ENCODE measurements at regions not wholly inside any gene's neighbourhood (a gene's known extent, or its start where the extent isn't known, plus 50 kb on each side); places are given as distances from the start of the nearest gene placed in this dataset.

DNA sequence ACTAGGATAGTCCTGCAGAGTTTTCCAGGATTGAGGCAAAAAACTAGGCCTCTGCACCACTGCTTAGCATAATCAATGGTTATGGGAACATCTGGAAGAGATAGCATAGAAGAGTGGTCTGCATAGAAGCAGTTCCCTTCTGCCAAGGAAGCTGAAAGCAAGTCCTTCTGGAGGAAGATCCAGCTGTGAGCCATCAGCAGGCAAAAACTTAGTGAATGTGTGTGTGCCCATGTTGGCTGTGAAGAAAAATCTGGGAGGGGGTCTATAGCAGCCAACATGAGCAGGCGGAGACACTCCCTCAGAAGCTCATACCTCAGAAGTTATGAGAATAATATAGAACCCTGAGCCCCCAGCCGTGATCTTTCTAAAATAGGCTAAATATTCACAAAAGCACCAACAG lies 228.1 kb upstream of the STEAP1 start:
- Histone ChIP-seq H3K4me1 (ENCODE audit: control insufficient read depth in 1 of 2, insufficient read depth in 2 of 2, low read length in 2 of 2) (no peaks in the 10 kb centered on the region), H3K27ac (ENCODE audit: low read length) (no peak overlapping the region), H3K36me3 (ENCODE audit: control insufficient read depth in 1 of 2, insufficient read depth in 2 of 2, low read length in 2 of 2) (no peaks in the 10 kb centered on the region), H3K27me3 (ENCODE audit: low read depth, low read length) (no peaks in the 10 kb centered on the region), H3K9me3 (ENCODE audit: control insufficient read depth in 1 of 2, low read length in 2 of 2) (no peaks in the 10 kb centered on the region), H3K4me3 (ENCODE audit: low read depth in 1 of 2, low read length in 2 of 2) (no peak overlapping the region)

DNA sequence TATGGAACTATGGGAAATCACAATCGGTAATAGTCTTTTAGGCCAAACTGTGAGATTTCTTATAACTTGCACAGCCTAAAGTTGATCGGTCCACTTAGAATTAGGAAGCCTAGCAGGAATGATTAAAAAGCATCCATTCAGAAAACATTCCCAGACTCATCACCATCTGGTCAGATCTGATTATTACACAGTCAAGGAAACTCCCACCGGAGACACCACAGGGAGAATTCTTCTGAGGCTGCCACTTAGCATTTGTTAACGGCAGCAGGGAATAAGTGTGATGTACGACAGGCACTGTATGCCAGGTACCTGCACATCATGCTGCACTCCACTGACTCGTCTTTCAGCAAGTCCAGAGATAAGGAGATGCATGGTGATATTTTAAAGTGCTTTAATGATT lies 227.6 kb upstream of the STEAP1 start:
- Histone ChIP-seq H3K27me3 (ENCODE audit: low read depth, low read length) (no peaks in the 10 kb centered on the region), H3K4me1 (ENCODE audit: control insufficient read depth in 1 of 2, insufficient read depth in 2 of 2, low read length in 2 of 2) (no peaks in the 10 kb centered on the region), H3K4me3 (ENCODE audit: low read depth in 1 of 2, low read length in 2 of 2) (no peak overlapping the region), H3K9me3 (ENCODE audit: control insufficient read depth in 1 of 2, low read length in 2 of 2) (no peaks in the 10 kb centered on the region), H3K36me3 (ENCODE audit: control insufficient read depth in 1 of 2, insufficient read depth in 2 of 2, low read length in 2 of 2) (no peaks in the 10 kb centered on the region), H3K27ac (ENCODE audit: low read length) (no peak overlapping the region)

DNA sequence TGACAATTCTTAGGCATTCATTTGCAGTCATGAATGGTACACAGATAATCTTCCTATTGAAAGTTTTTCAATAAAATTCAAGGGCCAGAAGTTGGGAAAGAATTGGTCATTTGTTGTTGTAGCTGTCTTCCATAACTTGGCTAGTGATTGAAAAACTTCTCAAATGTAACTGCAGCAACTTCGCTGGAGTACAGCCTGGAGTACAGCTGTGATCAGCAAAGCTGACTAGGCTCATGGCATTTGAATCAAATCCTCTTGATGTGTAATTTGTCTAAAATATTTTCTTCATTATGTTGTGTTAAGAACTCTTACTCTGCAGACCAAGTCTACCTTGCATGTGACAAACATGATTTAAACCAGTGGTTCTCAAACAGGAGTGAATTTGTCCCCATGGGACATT lies 226.5 kb upstream of the STEAP1 start:
- H3K4me1 ChIP-seq (ENCODE audit: control insufficient read depth in 1 of 2, insufficient read depth in 2 of 2, low read length in 2 of 2), result no peaks in the 10 kb centered on the region
- no peak overlapping the region for H3K27ac ChIP-seq (ENCODE audit: low read length)
- H3K4me3 ChIP-seq (ENCODE audit: low read depth in 1 of 2, low read length in 2 of 2), result no peak overlapping the region
- no peaks in the 10 kb centered on the region for H3K9me3 ChIP-seq (ENCODE audit: control insufficient read depth in 1 of 2, low read length in 2 of 2)
- no peaks in the 10 kb centered on the region for H3K36me3 ChIP-seq (ENCODE audit: control insufficient read depth in 1 of 2, insufficient read depth in 2 of 2, low read length in 2 of 2)
- H3K27me3 ChIP-seq (ENCODE audit: low read depth, low read length), result no peaks in the 10 kb centered on the region

DNA sequence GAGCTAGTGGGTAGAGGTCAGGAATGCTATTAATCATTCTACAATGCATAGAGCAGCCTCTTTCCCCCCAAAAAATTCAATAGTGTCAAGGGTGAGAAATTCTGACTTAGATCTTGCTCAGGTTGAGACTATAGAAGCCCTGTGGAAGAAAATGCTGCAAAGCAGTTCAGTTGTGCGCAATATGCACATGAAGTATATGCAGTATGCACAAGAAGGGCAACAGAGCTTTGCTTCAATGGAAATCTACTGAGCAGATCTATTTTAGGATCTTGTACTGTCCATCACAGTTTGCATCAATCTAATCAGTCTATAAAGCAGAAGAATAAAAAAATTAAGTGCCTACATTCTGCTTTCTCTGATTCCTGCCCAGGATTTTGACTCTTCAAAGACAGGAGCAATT lies 225.8 kb upstream of the STEAP1 start:
- H3K4me1 ChIP-seq (ENCODE audit: control insufficient read depth in 1 of 2, insufficient read depth in 2 of 2, low read length in 2 of 2), result no peaks in the 10 kb centered on the region
- H3K27ac ChIP-seq (ENCODE audit: low read length), result no peak overlapping the region
- no peaks in the 10 kb centered on the region for H3K36me3 ChIP-seq (ENCODE audit: control insufficient read depth in 1 of 2, insufficient read depth in 2 of 2, low read length in 2 of 2)
- H3K9me3 ChIP-seq (ENCODE audit: control insufficient read depth in 1 of 2, low read length in 2 of 2), result no peaks in the 10 kb centered on the region
- no peaks in the 10 kb centered on the region for H3K27me3 ChIP-seq (ENCODE audit: low read depth, low read length)
- H3K4me3 ChIP-seq (ENCODE audit: low read depth in 1 of 2, low read length in 2 of 2), result no peak overlapping the region

DNA sequence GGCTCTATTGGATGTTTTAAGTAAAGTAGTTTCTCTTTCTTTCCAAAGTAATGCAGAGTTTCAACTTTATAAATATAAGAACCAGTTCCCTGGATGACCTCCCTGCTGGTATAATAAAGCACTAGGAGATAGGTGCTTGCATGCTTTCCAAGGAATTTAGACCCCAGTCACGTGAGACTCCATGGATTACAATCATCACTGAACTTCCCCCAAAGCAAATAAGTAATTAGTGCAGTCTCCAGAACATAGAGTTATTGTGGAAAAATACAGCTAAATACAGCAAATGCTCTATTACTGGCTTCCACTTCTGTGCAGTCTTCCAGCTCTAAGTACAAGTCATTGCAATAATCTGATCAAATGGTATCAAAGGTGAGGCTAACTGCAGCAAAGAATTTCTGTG lies 220.2 kb upstream of the STEAP1 start:
- H3K27ac ChIP-seq (ENCODE audit: low read length), result no peak overlapping the region
- H3K36me3 ChIP-seq (ENCODE audit: control insufficient read depth in 1 of 2, insufficient read depth in 2 of 2, low read length in 2 of 2), result no peaks in the 10 kb centered on the region
- no peak overlapping the region for H3K4me3 ChIP-seq (ENCODE audit: low read depth in 1 of 2, low read length in 2 of 2)
- H3K27me3 ChIP-seq (ENCODE audit: low read depth, low read length), result no peaks in the 10 kb centered on the region
- H3K4me1 ChIP-seq (ENCODE audit: control insufficient read depth in 1 of 2, insufficient read depth in 2 of 2, low read length in 2 of 2), result no peaks in the 10 kb centered on the region
- H3K9me3 ChIP-seq (ENCODE audit: control insufficient read depth in 1 of 2, low read length in 2 of 2), result no peaks in the 10 kb centered on the region

DNA sequence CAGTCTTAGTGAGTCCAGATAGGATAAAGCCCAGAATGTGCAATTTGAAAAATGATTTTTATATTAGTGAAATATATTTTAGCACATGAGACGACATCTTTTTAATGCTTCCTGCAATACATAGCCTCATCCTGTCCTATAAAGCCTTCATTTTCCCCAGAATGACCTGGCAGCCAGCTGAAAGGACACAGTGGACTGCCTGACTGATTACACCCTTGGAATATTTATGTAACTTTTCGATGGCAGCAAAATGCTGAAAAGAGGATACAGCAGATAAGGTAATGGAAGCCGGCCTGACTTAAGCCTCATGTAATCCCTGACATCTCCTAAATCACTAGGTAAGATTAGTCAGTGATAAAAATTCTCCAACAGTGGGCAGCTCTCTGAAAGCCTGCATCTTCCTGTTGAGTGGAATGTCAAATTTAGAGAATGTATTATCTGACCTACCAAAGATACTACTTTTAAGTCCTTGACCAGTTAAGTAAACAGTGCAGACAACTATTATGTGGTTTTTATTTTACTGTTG lies 210.7 kb upstream of the STEAP1 start:
- H3K27ac ChIP-seq (ENCODE audit: low read length), result no peak overlapping the region

DNA sequence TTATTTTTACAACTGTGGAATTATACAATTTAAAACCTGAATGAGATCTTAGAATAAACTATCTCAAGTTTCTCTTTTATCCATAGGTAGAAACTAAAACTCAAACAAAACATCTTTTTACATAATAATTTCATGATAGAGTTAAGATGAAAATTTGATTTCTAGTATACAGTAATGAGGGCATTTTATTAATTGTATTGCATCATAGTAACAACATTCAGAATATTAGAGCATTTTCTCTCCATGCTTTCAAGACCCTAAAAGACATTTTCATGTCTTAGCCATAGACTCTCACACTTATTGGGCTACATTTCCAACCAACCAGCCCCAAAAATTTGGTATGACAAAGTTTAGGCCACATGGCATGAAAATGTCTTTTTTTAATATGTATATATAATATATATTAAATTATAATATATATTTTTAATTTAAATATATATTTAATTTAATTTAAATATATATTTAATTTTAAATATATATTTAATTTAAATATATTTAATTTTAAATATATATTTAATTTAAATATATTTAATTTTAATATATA lies 195.7 kb upstream of the STEAP1 start:
- no peaks in the 10 kb centered on the region for H3K27me3 ChIP-seq (ENCODE audit: low read depth, low read length)
- H3K9me3 ChIP-seq (ENCODE audit: control insufficient read depth in 1 of 2, low read length in 2 of 2), result no peaks in the 10 kb centered on the region
- no peak overlapping the region for H3K4me3 ChIP-seq (ENCODE audit: low read depth in 1 of 2, low read length in 2 of 2)
- H3K4me1 ChIP-seq (ENCODE audit: control insufficient read depth in 1 of 2, insufficient read depth in 2 of 2, low read length in 2 of 2), result no peaks in the 10 kb centered on the region
- no peak overlapping the region for H3K27ac ChIP-seq (ENCODE audit: low read length)
- no peaks in the 10 kb centered on the region for H3K36me3 ChIP-seq (ENCODE audit: control insufficient read depth in 1 of 2, insufficient read depth in 2 of 2, low read length in 2 of 2)

More for the DNA sequence above, 210.7 kb upstream of the STEAP1 start:
- Histone ChIP-seq H3K9me3 (ENCODE audit: control insufficient read depth in 1 of 2, low read length in 2 of 2) (no peaks in the 10 kb centered on the region), H3K4me1 (ENCODE audit: control insufficient read depth in 1 of 2, insufficient read depth in 2 of 2, low read length in 2 of 2) (no peaks in the 10 kb centered on the region), H3K27me3 (ENCODE audit: low read depth, low read length) (no peaks in the 10 kb centered on the region), H3K36me3 (ENCODE audit: control insufficient read depth in 1 of 2, insufficient read depth in 2 of 2, low read length in 2 of 2) (no peaks in the 10 kb centered on the region), H3K4me3 (ENCODE audit: low read depth in 1 of 2, low read length in 2 of 2) (no peak overlapping the region)

DNA sequence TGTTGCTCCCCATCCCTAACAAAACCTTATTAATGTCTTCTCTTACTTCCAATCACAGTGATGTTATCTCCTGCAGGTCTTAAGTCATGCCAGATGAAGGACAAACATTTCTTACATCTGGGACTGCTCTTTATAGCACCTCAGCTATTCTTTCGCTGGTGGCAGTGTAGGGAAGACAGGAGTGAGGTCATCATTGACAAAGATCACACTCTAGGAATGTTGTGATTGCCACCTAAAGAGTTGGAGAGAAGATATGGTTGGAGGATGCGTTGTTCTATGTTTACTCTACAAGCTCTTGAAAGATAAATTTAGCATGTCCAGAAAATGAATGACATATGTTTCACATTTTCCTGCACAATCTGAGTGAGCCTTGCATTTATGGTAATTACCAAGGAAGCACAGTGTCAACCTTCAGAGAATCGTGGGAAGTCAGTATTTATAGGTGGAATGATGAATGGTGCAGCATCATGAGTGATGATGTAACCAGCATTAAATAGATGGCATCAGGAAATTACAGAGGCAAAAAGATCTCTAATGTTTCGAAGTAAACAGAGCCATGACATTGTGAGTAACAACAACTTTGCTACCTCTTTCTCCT lies 188.1 kb upstream of the STEAP1 start:
- H3K9me3 ChIP-seq (ENCODE audit: control insufficient read depth in 1 of 2, low read length in 2 of 2), result no peaks in the 10 kb centered on the region
- H3K4me1 ChIP-seq (ENCODE audit: control insufficient read depth in 1 of 2, insufficient read depth in 2 of 2, low read length in 2 of 2), result no peaks in the 10 kb centered on the region
- H3K27ac ChIP-seq (ENCODE audit: low read length), result no peak overlapping the region
- H3K4me3 ChIP-seq (ENCODE audit: low read depth in 1 of 2, low read length in 2 of 2), result no peak overlapping the region
- H3K27me3 ChIP-seq (ENCODE audit: low read depth, low read length), result no peaks in the 10 kb centered on the region
- H3K36me3 ChIP-seq (ENCODE audit: control insufficient read depth in 1 of 2, insufficient read depth in 2 of 2, low read length in 2 of 2), result no peaks in the 10 kb centered on the region

DNA sequence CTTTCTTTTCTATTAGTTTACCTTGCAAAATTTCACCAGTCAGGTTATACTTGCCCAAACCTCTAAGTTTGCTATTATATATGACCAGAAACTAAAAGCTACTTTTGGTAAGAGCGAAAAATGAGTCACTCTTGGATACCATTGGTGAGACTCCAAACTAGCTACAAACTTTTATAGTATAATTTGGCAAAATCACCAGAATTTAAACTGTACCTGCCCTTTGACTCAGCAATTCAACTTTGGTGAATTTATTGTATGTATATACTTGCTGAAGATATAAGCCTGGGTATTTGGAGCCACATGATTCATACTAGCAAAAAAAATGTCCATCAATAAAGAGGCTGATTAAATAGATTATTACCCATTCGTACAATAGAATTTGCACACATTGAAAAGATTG lies 178.7 kb upstream of the STEAP1 start:
- H3K4me1 ChIP-seq (ENCODE audit: control insufficient read depth in 1 of 2, insufficient read depth in 2 of 2, low read length in 2 of 2), result no peaks in the 10 kb centered on the region
- H3K4me3 ChIP-seq (ENCODE audit: low read depth in 1 of 2, low read length in 2 of 2), result no peak overlapping the region
- H3K36me3 ChIP-seq (ENCODE audit: control insufficient read depth in 1 of 2, insufficient read depth in 2 of 2, low read length in 2 of 2), result no peaks in the 10 kb centered on the region

DNA sequence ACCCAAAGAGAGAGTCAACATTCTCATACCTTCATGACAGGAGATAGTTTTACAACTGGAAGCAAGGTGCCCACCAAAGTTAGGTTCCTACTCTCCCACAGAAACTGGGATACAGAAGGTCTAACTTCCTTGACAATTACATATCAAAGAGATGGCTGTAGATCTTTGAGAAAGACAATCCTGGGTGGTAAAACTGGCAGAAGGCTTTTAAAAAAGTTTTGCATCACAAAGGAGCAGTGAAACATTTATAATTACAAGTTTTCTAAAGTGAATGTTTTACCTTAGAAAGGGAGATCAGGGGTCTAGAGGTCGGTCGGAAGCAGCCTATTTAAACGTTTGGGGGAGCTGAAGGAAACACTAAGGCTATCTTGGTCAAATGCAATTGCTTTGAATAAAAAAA lies 166.6 kb upstream of the STEAP1 start:
- H3K36me3 ChIP-seq (ENCODE audit: control insufficient read depth in 1 of 2, insufficient read depth in 2 of 2, low read length in 2 of 2), result no peaks in the 10 kb centered on the region
- no peaks in the 10 kb centered on the region for H3K27me3 ChIP-seq (ENCODE audit: low read depth, low read length)
- no peak overlapping the region for H3K4me3 ChIP-seq (ENCODE audit: low read depth in 1 of 2, low read length in 2 of 2)
- H3K27ac ChIP-seq (ENCODE audit: low read length), result no peak overlapping the region
- H3K9me3 ChIP-seq (ENCODE audit: control insufficient read depth in 1 of 2, low read length in 2 of 2), result no peaks in the 10 kb centered on the region
- H3K4me1 ChIP-seq (ENCODE audit: control insufficient read depth in 1 of 2, insufficient read depth in 2 of 2, low read length in 2 of 2), result no peaks in the 10 kb centered on the region

More for the DNA sequence above, 178.7 kb upstream of the STEAP1 start:
- H3K9me3 ChIP-seq (ENCODE audit: control insufficient read depth in 1 of 2, low read length in 2 of 2), result no peaks in the 10 kb centered on the region
- no peak overlapping the region for H3K27ac ChIP-seq (ENCODE audit: low read length)
- no peaks in the 10 kb centered on the region for H3K27me3 ChIP-seq (ENCODE audit: low read depth, low read length)

DNA sequence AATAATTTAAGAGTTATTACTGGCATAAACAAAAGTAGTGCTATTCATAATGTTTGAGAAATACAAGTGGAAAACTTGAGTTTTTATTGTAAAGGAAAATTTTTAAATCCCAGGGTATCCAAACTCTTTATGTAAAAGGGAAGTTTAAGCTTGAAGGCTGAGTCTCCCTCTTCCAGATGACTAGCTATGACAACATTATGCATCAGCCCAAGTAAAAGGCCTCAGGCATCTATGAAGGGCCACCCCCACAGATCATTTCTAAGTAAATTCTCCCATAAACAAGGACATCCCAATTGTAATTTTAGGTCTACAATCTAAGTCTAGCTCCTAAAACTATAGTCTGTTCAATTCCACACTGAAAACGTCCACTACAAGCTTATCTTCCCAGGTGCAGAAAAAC lies 166.2 kb upstream of the STEAP1 start:
- H3K9me3 ChIP-seq (ENCODE audit: control insufficient read depth in 1 of 2, low read length in 2 of 2), result no peaks in the 10 kb centered on the region
- no peaks in the 10 kb centered on the region for H3K36me3 ChIP-seq (ENCODE audit: control insufficient read depth in 1 of 2, insufficient read depth in 2 of 2, low read length in 2 of 2)
- H3K4me1 ChIP-seq (ENCODE audit: control insufficient read depth in 1 of 2, insufficient read depth in 2 of 2, low read length in 2 of 2), result no peaks in the 10 kb centered on the region
- no peak overlapping the region for H3K4me3 ChIP-seq (ENCODE audit: low read depth in 1 of 2, low read length in 2 of 2)
- H3K27me3 ChIP-seq (ENCODE audit: low read depth, low read length), result no peaks in the 10 kb centered on the region
- no peak overlapping the region for H3K27ac ChIP-seq (ENCODE audit: low read length)

DNA sequence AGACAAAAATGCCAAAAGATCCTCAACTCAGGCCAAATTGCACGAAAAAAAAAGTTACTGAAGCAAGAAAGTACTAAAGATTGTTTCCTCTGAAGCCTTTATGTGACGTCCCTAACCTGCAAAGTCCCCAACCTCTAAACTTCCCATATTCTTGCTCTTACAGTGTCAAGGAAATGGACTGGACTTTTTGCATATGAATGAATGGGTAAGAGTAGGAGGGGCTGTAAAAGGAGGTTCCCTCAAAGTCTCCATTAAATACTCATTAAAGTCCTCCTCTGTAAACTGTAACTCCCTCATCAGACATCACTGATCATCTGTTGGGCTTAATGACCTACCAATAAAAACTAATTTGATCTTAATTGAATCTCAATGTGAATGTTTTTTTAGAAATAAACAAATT lies 164.8 kb upstream of the STEAP1 start:
- Histone ChIP-seq H3K27ac (ENCODE audit: low read length) (no peak overlapping the region), H3K27me3 (ENCODE audit: low read depth, low read length) (no peaks in the 10 kb centered on the region), H3K4me1 (ENCODE audit: control insufficient read depth in 1 of 2, insufficient read depth in 2 of 2, low read length in 2 of 2) (no peaks in the 10 kb centered on the region), H3K4me3 (ENCODE audit: low read depth in 1 of 2, low read length in 2 of 2) (no peak overlapping the region), H3K9me3 (ENCODE audit: control insufficient read depth in 1 of 2, low read length in 2 of 2) (no peaks in the 10 kb centered on the region), H3K36me3 (ENCODE audit: control insufficient read depth in 1 of 2, insufficient read depth in 2 of 2, low read length in 2 of 2) (no peaks in the 10 kb centered on the region)

All from muscle layer of duodenum (tissue), 2 donors.